GM19397 (cell line): ENCODE measurements at regions not wholly inside any gene's neighbourhood (a gene's known extent, or its start where the extent isn't known, plus 50 kb on each side); places are given as distances from the start of the nearest gene placed in this dataset.

Source experiments
- ATAC-seq: cut with Tn5 transposase; IDR thresholded peaks from one replicate; pipeline ENCODE4 v1.9.1; 2021; ENCODE audit warnings: mild to moderate bottlenecking, moderate library complexity; ENCODE audit not compliant: unreplicated experiment

DNA sequence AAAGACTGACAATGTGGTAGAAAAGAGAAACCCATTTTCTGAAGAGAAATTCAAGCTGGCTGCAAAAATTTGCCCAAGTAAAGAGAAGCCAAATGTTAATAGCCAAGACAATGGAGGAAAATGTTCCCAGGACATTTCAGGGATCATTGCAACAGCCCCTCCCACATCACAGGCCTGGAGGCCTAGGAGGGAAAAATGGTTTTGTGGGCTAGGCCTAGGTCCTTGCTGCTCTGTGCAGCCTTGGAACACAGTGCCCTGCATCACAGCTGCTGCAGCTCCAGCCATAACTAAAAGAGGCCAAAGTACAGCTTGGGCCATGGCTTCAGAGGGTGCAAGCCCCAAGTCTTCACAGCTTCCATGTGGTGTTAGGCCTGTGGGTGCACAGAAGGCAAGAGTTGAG is 332.4 kb upstream of the LRIG3 start:
- no peak for ATAC-seq

DNA sequence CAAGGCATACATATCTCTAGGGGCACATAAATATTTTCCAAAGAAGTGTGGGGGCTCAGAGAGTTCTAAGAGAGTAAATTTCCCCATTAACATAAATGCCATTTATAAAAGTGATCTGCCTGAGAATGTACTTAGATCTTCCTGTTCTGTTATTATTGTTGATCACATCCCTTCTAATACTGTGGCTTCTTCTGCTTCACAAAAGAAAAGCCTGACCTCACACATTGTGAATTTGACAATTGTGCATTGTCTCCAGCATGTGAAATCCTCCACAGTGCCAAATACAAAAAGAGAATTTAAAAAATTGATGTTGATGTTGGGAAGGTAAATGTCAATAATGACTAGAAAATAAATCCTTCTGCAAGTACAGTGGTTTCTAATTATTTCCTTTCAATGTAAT is 330.5 kb upstream of the LRIG3 start:
- ATAC-seq: no peak

DNA sequence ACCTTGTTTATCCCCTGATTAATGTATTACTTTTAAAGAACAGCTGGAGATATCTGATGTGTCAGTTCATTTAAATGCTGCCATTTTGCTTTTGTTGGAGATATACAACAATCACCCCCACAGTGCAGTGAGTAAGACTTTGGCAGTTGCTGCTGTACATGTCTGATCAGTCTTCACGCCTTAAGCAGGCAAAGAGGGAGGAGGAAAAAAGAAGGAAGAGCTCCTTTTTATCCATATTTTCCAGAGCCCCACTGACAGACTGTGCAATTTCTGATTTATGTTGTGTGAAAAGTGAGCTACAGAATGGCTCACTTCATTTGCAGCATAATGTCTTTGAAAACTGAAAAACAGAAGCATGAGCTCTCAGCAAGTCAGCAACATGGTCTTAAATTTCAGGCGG is 319.7 kb upstream of the LRIG3 start:
- ATAC-seq: no peak

DNA sequence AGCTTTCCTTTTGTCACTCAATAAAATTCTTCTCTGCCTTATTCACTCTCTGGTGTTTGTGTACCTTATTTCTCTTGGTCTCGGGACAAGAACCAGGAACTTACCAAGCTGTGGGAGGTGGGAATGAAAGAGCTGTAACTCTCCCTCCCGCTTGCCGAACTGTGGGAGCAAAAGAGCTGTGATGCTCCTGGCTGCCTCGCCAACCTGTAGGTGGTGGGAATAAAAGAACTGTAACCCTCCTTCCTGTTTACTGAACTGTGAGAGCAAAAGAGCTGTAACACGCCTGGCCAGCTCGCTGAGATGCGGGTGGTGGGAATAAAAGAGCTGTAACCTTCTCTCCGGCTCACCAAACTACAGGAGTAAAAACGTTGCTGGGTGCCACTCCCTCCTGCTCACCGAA is 314.1 kb upstream of the LRIG3 start:
- no peak for ATAC-seq

DNA sequence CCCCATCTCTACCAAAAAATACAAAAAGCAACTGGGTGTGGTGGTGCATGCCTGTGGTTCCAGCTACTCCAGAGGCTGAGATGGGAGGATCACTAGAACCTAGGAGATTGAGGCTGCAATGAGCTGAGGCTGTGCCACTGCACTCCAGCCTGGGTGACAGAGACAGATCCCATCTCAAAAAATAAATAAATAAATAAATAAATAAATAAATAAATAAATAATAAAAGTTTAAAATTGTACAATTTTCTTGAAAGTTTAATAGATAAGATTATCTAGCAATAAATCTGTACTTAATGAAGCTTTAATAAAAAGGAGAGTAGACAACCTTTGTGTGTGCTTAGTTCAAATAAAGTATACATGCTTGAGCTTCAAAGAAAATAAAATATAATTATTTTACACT is 310.0 kb upstream of the LRIG3 start:
- ATAC-seq: no peak

DNA sequence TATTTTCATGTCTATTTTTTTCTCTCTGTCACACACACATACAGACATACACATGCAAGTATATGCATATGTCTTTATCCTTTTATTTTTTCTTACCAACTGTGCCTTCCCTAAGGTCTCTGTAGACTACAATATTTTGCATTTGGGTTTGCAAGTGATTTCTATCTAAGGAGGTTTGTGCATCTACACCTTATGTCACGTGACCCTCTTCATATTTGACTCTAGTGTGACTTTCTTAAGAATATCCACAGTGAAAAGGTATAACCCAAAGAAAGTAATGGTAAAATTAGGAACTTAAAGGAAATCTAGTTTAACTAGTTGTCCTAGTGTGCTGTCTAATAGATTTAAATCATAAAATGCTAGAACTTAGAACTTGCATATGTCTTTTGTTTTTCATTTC is 298.8 kb upstream of the LRIG3 start:
- no peak for ATAC-seq

DNA sequence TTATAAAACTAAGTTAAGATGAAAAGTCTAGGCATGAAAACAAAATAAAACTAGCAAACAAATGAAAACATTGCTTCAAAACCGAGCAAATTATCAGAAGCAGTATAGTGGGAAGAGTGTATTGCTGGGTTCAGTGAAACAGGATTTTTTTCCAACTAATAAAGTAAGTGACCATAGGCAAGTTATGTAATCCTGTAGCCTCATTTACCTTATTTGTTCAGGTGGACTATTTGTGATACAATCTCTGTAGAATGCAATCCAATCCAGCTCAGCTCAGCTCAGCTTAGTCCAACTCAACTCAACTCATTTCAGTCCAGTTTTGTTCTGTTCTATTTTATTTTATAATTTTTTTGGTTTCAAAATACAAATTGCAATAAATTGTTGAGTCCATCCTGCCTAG is 276.7 kb upstream of the LRIG3 start:
- ATAC-seq: no peak

DNA sequence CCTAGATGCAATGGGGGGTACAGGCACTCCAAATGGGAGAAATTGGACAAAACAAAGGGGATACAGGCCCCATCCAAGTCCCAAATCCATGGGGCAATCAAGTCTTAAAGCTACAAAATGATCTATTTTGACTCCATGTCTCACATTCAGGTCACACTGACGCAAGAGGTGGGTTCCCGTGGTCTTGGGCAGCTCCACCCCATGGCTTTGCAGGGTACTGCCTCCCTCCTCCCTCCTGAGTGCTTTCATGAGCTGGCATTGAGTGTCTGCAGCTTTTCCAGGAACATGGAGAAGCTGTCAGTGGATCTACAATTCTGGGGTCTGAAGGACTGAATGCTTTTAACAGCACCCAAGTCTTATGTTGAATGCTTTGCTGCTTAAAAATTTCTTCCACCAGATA is 274.5 kb upstream of the LRIG3 start:
- no peak for ATAC-seq

DNA sequence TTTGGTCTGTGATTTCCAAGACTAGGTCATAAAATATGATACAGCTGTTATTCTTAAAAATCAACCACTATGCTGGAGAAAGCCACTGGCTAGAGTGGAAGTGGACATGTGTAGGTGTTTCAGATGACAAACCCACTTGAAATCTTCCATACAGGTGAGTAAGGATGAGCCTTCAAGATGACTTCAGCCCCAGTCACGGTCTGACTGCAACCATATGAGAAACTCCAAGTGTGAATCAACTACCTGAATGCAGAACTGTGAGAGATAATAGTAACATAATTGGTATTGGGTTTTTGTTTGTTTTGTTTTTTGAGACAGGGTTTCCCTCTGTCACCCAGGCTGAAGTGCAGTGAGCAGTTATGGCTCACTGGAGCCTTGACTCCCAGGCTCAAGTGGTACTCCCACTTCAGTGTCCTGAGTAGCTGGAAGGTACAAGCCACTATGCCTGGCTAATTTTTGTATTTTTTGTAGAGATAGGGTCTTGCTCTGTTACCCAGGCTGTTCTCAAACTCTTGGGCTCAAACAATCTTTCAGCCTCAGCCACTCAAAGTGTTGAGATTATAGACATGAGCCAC is 273.3 kb upstream of the LRIG3 start:
- no peak for ATAC-seq

DNA sequence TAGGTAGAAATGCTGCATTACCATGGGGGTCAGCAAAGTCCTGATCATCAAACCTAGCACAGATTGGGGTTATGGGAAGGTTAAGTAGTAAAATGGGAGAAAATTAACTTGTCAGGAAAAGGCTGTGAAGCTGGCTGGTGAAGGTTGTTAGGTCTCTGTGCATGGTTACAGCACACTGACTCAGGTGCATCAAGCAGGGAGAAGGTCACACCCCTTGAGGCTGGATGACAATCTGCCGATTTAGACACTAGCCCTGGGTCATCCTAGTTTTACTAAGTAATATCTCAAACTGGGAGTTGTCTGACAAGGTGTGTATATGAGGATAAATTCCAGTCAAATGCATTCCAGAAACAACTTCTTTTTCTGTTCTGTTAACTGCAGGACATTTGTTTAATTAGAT is 271.1 kb upstream of the LRIG3 start:
- no peak for ATAC-seq

DNA sequence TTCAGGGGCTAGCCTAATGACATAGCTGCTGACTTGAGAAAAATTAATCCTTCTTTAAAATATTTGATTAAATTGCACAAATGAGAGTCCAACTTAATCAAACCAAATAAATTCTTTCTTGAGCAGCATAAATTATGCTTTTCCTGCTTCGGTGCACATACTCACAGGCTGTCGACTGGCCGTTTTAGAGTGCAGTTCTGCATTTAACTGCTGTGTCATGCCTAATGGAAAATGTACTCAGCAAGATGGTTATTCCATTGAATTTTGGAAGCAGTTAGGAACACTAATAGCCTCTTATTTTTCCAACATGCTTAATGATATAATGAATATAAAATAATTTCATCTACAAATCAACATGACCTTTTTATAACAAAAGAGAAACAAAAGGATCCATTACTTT is 266.1 kb upstream of the LRIG3 start:
- ATAC-seq: no peak

DNA sequence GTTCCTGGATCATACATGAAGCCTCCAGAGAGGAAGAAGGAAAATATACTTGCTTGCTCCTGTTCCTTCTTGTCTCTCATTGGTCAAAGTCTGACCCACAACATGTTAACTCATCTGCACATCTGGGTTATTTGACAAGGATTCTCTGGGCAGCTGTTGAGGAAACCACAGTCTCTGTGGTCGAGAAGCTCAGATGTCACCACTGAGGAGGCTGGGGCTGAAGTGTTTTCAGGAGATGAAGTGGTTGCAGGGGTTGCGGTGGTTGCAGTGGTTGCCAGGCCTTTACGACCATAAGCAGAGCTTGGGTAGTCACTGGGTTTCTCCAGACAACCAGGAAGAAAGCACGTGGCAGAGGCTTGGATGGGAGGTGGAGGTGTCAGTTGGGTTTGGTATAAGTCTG is 265.0 kb upstream of the LRIG3 start:
- ATAC-seq: no peak

DNA sequence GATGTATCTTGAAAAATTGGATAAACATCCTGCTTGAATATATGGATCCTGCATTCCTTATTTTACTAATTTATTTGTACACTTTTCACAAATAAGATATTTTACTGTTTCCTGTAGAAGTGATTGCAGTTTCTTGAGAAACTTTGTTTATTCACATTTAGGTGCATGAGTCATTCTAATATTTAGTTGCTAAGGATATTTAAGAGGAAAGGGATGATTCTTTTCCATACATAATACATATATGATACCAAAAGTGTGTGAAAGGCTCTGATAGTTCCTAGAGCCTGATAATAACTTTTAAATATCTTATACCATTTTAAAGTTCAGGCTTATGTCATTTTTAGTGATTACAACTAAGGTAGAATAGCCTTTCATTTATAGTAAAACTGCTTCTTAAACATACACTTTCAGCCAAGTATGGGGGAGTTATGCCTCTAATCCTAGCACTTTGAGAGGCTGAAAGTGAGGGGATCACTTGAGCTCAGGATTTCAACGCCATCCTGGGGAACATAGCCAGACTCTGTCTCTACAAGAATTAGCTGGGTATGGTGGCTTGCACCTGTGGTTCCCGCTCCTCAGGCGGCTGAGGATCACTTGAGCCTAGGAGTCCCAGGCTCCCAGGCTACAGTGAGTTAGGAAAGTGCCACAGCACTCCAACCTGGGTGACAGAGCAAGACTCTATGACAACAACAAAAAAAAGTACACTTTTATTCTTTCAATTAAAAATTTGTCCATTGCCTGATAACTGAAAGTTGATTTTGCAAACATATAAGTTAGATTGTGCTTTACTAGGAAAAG is 262.6 kb upstream of the LRIG3 start:
- ATAC-seq: no peak

DNA sequence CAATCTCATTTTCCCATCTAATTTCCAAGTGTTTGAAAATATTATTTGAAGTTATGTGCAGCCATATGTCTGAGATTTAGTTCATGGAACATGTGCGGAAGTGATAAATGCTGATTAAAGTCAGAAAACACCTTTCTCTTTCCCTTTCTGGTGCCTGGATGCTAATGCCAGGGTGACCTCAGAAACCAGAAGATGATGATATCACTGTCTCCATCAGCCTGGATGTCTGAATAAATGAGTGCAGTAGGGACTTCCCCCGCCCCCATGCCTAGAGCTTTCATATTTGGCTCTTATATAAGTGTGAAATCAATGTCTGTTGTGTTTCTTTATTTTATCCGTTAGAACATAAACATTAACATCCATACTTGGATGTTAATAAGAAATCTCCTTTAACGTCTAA is 261.9 kb upstream of the LRIG3 start:
- no peak for ATAC-seq

DNA sequence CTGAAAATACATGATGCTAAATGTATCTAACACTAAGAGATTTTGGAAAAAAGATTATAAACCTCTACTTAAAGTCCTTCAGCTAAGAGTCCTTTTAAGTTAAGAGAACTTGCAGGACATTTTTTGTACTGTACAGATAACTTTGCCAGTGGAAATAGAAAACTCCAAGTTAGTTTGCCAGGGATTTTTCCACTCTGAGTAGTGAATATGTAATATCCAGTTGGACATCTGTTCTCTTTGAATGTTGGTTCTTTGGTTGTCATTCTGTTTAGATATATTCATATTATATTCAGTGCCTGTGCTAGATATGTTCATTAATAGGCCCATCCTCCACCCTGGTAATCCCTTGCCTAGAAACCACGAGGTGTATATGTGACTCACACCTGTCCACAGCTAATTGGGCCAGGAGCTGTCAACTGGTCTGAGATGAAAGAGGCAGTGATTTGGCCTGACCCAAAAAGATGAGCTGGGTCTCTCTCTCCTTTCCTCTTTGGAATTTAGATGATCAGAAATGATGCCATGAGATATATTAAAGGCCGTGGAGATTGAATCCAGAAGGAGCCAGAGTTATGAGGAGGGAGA is 261.0 kb upstream of the LRIG3 start:
- ATAC-seq: no peak

DNA sequence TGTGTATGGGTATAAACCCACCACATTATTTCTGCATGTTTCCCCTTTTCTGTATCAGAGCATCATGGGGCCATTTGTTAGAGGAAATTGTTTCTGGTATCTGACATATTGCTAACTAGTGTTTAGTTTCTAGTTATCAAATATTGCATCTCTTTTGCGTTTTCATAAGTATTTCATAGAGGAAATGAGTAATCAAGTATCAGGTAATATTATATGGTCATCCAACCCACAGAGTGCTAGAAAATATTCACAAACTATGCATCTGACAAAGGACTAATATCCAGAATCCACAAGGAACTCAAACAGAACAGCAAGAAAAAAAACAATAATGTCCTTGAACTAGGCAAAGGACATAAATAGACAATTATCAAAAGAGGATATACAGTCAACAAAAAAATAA is 258.9 kb upstream of the LRIG3 start:
- ATAC-seq: no peak

DNA sequence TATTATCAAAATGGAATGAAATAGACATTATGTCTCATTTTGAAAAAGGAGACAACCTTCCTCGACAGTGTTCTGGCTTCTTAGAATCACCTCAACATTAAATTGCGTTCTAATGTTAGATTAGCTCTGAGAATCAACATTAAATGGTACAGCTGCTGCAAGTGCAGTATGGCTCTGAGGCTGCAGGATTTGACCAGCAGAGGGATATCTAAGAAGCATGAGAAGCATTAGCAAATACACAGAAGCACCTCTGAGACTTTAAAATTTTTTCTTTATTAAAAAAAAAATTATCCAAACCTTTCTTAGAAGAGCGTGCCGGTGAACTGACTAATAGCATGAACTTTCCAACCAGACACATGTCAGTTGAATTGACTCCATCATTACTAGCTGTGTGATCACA is 253.4 kb upstream of the LRIG3 start:
- no peak for ATAC-seq

DNA sequence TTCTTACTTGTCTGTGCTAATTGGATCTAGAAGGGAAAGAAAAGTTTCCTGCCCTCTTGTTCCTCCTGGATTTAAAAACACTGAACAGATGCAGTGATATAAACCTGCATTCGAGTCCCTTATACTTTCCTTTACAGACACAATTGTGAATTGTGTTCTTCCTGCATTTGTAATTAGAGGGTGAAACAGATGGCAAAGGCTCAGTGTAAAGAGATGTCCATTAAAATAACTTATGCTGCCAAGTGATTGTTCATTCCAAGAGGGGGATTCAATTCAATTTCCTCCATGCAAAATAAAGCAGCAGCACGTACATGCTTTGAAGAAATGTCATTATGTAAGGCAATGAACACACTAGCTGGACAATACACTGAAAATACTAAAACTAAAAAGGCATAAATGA is 248.3 kb upstream of the LRIG3 start:
- no peak for ATAC-seq

DNA sequence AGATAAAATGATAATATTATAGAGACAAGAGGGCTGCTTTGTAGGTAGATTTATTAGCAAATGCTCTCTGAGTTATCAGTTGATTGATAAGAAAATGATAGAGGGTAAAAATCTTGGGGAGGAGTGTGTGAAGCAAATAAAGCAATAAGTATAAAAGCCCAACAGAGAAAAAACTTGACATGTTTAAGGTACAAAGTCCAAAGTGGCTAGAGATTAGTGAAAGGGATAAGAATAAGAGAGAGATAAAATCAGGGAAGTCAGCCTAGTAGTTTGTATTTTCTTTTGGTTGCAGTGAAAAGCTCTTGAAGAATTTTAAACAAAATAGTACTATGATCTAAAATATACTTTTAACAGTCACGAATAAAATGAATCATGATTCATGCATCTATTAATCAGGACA is 246.2 kb upstream of the LRIG3 start:
- no peak for ATAC-seq

DNA sequence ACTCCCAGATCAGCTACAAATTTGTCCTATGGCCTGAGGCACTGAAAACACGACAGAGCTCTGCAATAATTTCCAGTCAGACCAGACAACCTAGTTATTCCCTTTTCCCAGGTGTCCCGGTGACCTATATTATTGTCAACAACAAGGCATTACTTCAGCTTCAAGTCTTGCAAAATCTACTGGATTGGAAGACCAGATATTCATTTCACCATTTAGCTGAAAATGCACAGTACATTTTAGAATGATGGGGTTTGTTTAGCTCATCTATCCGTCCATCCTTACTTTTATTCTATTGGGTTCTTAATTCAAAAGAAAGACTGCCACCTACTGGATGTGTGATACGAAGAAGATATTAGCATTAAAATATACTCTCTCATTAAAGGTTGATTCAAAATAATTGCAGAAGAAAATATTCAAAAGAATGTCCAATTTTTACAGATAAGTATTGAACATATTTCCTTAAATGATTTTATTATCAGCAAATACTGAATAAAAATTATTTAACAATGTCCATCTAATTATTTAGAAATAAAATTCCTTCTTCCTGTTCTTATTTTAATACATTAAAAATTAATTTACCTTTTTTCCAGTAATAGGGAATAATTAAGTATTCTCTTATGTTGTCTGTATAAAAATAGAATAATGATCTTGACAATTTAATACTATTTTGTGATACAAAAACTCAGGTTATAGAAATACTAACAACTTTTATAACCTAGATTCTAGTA is 244.9 kb upstream of the LRIG3 start:
- no peak for ATAC-seq

DNA sequence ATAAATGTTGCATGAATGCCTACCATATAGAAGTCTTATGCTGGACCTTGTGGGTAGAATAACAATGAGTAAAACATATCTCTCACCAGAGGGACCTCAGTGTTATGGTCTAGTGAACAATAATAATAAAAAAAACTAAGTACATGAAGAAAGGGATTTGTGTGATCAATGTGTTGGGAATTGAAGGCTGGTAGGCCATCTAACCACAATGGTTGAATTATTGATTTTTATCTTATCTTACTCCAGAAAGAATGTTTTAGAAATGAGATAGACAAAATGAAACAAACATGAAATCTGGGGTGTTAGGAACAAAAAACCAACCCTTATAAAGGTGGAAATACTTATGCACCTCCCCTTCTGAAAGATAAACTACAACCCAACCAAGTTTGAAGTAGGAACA is 243.9 kb upstream of the LRIG3 start:
- no peak for ATAC-seq

DNA sequence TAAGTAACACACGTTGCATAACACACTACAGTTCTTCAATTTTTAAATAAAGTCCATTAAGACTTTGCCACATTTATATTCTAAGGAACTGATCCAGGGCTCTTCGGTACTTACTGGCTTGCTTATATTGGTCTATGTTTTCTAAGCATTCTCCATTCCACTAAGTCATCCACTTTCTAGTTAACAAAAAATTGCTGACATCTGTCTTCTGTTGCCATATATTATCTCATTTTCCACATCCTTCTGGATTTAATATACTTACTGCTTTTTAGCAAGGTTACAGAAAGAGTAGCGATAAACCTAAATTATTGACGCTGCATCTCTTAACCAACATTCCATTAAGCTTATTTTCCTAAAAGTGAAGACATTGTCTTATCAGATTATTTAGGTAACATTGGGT is 238.4 kb upstream of the LRIG3 start:
- no peak for ATAC-seq
